ENCODE measurements at regions not wholly inside any gene's neighbourhood (a gene's known extent, or its start where the extent isn't known, plus 50 kb on each side); places are given as distances from the start of the nearest gene placed in this dataset.

- Histone ChIP-seq H3K9me3 (no peaks in the 10 kb centered on the region), H3K4me3 (no peak overlapping the region), H3K27ac (no peak overlapping the region), H3K4me1 (no peaks in the 10 kb centered on the region), H3K36me3 (no peaks in the 10 kb centered on the region), H3K27me3 (no peaks in the 10 kb centered on the region)
- no peak for TF ChIP-seq POLR2AphosphoS5 (IDR thresholded peaks at IDR 0.05)
- no peak for TF ChIP-seq POLR2A (IDR thresholded peaks at IDR 0.05)
- no peak for TF ChIP-seq CTCF (IDR thresholded peaks at IDR 0.05)
- no peak for TF ChIP-seq EP300 (IDR thresholded peaks at IDR 0.05)
- DNase-seq (ENCODE audit: low spot score in 2 of 2) = no peak
- WGBS = 82% methylated on average over 5 of the region's 5 CpGs
Observed at GRCh38 chr7:41588341-41588740, 114.5 kb downstream of the INHBA start.

GRCh38 chr7:41586931-41587640 lies 115.8 kb downstream of the INHBA start:
- Histone ChIP-seq H3K36me3 (no peaks in the 10 kb centered on the region), H3K9me3 (no peaks in the 10 kb centered on the region), H3K27ac (no peak overlapping the region), H3K4me3 (no peak overlapping the region), H3K27me3 (no peaks in the 10 kb centered on the region), H3K4me1 (no peaks in the 10 kb centered on the region)
- no peak for TF ChIP-seq POLR2AphosphoS5 (IDR thresholded peaks at IDR 0.05)
- no peak for TF ChIP-seq EP300 (IDR thresholded peaks at IDR 0.05)
- TF ChIP-seq CTCF (IDR thresholded peaks at IDR 0.05) = no peak
- no peak for TF ChIP-seq POLR2A (IDR thresholded peaks at IDR 0.05)
- DNase-seq (ENCODE audit: low spot score in 2 of 2) = no peak
- WGBS = 77% methylated on average over 3 of the region's 3 CpGs

DNA sequence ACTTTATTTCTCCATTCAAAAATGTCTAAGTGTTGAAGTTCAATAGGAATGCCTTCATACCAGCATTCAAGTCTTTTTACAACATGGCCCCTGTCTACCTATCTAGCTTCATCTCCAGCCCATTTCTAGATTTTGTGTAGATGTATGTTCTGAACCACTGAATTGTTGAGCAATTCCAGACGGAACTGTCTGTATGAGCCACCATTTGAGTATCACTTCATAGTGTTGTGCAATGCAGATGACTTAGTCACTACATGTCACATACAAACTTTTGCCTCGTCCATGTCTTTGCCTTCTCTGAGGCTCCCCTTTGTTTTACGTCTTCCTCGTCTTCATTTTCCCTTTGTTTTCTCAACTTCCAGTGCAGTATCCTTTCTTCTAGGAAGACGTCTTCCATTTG lies 118.1 kb downstream of the INHBA start:
- no peak for DNase-seq (ENCODE audit: low spot score in 2 of 2)
- Histone ChIP-seq H3K9me3 (no peaks in the 10 kb centered on the region), H3K27ac (no peak overlapping the region), H3K36me3 (no peaks in the 10 kb centered on the region), H3K27me3 (no peaks in the 10 kb centered on the region), H3K4me3 (no peak overlapping the region), H3K4me1 (no peaks in the 10 kb centered on the region)
- no peak for TF ChIP-seq CTCF (IDR thresholded peaks at IDR 0.05)
- TF ChIP-seq POLR2AphosphoS5 (IDR thresholded peaks at IDR 0.05) = no peak
- TF ChIP-seq POLR2A (IDR thresholded peaks at IDR 0.05) = no peak
- TF ChIP-seq EP300 (IDR thresholded peaks at IDR 0.05) = no peak
- WGBS = 77% methylated on average over 5 of the region's 5 CpGs

GRCh38 chr7:41582116-41582515 lies 120.8 kb downstream of the INHBA start:
- WGBS = 74% methylated on average over 1 of the region's 1 CpG
- Histone ChIP-seq H3K9me3 (no peaks in the 10 kb centered on the region), H3K27me3 (no peaks in the 10 kb centered on the region), H3K36me3 (no peaks in the 10 kb centered on the region), H3K4me3 (no peak overlapping the region), H3K4me1 (no peaks in the 10 kb centered on the region), H3K27ac (no peak overlapping the region)
- no peak for DNase-seq (ENCODE audit: low spot score in 2 of 2)
- TF ChIP-seq CTCF (IDR thresholded peaks at IDR 0.05) (no peak), POLR2A (IDR thresholded peaks at IDR 0.05) (no peak), EP300 (IDR thresholded peaks at IDR 0.05) (no peak), POLR2AphosphoS5 (IDR thresholded peaks at IDR 0.05) (no peak)

DNA sequence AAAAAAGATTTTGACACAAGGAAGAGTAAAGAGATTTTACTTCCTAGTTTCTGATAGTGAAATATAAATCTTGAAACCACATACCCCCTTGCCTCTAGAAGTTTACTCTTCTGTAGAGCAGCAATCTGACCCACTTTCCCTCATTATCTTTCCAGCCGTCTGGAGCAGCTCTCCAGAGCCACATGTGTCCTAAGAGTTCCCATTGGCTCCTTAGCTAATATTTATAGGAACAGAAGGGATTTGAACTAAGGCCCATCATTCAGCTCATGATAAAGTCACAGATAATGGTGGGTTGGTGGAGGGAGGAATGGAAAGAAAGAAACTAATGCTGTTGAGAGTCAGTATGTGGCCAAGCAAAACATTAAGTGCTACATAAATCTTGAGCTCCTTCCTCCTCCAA lies 121.8 kb downstream of the INHBA start:
- H3K9me3 ChIP-seq = no peaks in the 10 kb centered on the region
- no peaks in the 10 kb centered on the region for H3K4me1 ChIP-seq
- H3K27me3 ChIP-seq = no peaks in the 10 kb centered on the region
- WGBS = 87% methylated on average over 1 of the region's 1 CpG
- no peak overlapping the region for H3K4me3 ChIP-seq
- DNase-seq (ENCODE audit: low spot score in 2 of 2) = no peak
- TF ChIP-seq CTCF (IDR thresholded peaks at IDR 0.05) (no peak), POLR2AphosphoS5 (IDR thresholded peaks at IDR 0.05) (no peak), EP300 (IDR thresholded peaks at IDR 0.05) (no peak), POLR2A (IDR thresholded peaks at IDR 0.05) (no peak)
- H3K36me3 ChIP-seq = no peaks in the 10 kb centered on the region
- H3K27ac ChIP-seq = no peak overlapping the region

All from suprapubic skin (tissue), 4 donors.